HEK293T (cell line): ENCODE measurements at regions not wholly inside any gene's neighbourhood (a gene's known extent, or its start where the extent isn't known, plus 50 kb on each side); places are given as distances from the start of the nearest gene placed in this dataset.

Experiments
- CTCF ChIA-PET: fragments of 350-600 bp; formaldehyde crosslinking; extraction: SDS; loops from one replicate; lab custom pipeline; 2021; ENCODE audit warnings: antibody characterized with exemption, inconsistent platforms; lab: Yijun Ruan, JAX
- POLR2A ChIA-PET: fragments of 350-600 bp; formaldehyde crosslinking; extraction: SDS; loops from one replicate; lab custom pipeline; 2020; ENCODE audit warnings: antibody characterized with exemption, inconsistent platforms; lab: Yijun Ruan, JAX
- DNase-seq: peaks from one replicate; pipeline ENCODE4 v3.0.0; 2012; ENCODE audit warnings: mixed read lengths; ENCODE audit errors: extremely low spot score
- ARNT ChIP-seq: fragments of 450-650 bp; IDR thresholded peaks from 2 replicates; pipeline ENCODE4 v1.6.1; 2017; ENCODE audit warnings: mild to moderate bottlenecking
- BHLHE40 ChIP-seq: fragments of 450-650 bp; IDR thresholded peaks from 2 replicates; pipeline ENCODE4 v1.6.1; 2016; ENCODE audit warnings: mild to moderate bottlenecking, moderate library complexity, borderline replicate concordance
- CTBP1 ChIP-seq: fragments of 450-650 bp; IDR thresholded peaks from 2 replicates; pipeline ENCODE4 v1.6.1; 2016; ENCODE audit warnings: borderline replicate concordance
- ELF4 ChIP-seq: fragments of 450-650 bp; IDR thresholded peaks from 2 replicates; pipeline ENCODE4 v1.6.1; 2017; ENCODE audit warnings: antibody characterized with exemption
- FOXA1 ChIP-seq: fragments of 450-650 bp; IDR thresholded peaks from 2 replicates; pipeline ENCODE4 v1.6.1; 2016; ENCODE audit warnings: mild to moderate bottlenecking
- FOXM1 ChIP-seq: fragments of 450-650 bp; IDR thresholded peaks from 2 replicates; pipeline ENCODE4 v1.6.1; 2017; ENCODE audit warnings: mild to moderate bottlenecking, borderline replicate concordance
- HDGF ChIP-seq: fragments of 450-650 bp; IDR thresholded peaks from 2 replicates; pipeline ENCODE4 v1.6.1; 2017; ENCODE audit warnings: antibody characterized with exemption, borderline replicate concordance
- L3MBTL2 ChIP-seq: fragments of 450-650 bp; conservative IDR thresholded peaks from 2 replicates; pipeline ENCODE4 v1.6.1; 2016; ENCODE audit warnings: mild to moderate bottlenecking
- LEF1 ChIP-seq: fragments of 450-650 bp; IDR thresholded peaks from 2 replicates; pipeline ENCODE4 v1.6.1; 2017; ENCODE audit warnings: mild to moderate bottlenecking, borderline replicate concordance
- NFRKB ChIP-seq: fragments of 450-650 bp; IDR thresholded peaks from 2 replicates; pipeline ENCODE4 v1.6.1; 2016; ENCODE audit warnings: mild to moderate bottlenecking, moderate library complexity
- SP1 ChIP-seq: fragments of 450-650 bp; IDR thresholded peaks from 2 replicates; pipeline ENCODE4 v1.6.1; 2017
- SUZ12 ChIP-seq: fragments of 450-650 bp; IDR thresholded peaks from 2 replicates; pipeline ENCODE4 v1.6.1; 2016; ENCODE audit warnings: mild to moderate bottlenecking
- TARDBP ChIP-seq: fragments of 450-650 bp; IDR thresholded peaks from 2 replicates; pipeline ENCODE4 v1.6.1; 2016
- ZNF384 ChIP-seq: fragments of 450-650 bp; IDR thresholded peaks from 2 replicates; pipeline ENCODE4 v1.6.1; 2016
- TF ChIP-seq, protein P1 (sequence below): fragments of 450-650 bp; IDR thresholded peaks from 2 replicates; pipeline ENCODE4 v1.6.1; 2016

DNA sequence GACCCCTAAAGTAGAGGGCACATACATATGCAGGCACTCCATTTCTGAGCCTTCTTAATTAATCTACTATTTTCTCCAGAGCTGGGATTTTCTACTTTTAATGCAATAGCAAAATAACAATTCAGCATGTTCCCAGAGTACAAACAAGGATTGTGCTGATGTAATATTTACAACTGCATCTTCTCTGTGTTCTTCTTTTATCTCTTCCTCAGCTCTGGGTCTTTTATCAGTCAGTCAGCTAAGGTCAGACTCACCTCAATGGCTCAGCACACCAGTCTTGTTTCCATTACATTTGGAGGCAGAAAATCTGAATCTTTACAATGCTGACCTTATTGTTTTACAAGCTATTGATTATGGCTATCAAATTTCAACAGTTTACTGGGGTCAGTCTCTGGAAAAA is 323.3 kb upstream of the NR5A2 start:
- CTCF ChIA-PET = no interaction called here
- DNase-seq = no peak
- TF ChIP-seq ARNT (no peak), ZNF384 (no peak)
- POLR2A ChIA-PET = no interaction called here

DNA sequence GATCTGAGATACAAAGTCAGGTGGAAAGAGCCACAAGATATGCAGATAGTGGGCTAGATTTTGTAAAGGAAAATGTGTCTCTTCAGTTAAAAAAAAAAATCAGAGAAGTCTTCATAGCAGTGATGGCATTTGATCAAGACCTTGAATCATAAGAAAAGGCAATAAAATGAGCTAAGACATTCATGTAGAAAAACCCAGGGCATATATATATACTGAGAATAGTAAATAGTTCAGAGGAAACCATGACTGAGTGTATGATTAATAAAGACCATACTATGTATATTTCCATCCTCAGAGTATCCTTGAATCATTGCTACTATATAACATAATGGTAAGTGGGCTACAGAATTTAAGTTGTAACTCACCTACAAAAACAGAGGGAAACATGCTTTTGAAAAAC is 321.7 kb upstream of the NR5A2 start:
- POLR2A ChIA-PET = no interaction called here
- TF ChIP-seq FOXA1 = no peak
- TF ChIP-seq CTBP1 = no peak
- TF ChIP-seq NFRKB = no peak
- no peak for TF ChIP-seq LEF1
- no peak for TF ChIP-seq HDGF
- TF ChIP-seq L3MBTL2 = no peak
- TF ChIP-seq ARNT = no peak
- no peak for TF ChIP-seq ELF4
- no peak for DNase-seq
- CTCF ChIA-PET = no interaction called here

DNA sequence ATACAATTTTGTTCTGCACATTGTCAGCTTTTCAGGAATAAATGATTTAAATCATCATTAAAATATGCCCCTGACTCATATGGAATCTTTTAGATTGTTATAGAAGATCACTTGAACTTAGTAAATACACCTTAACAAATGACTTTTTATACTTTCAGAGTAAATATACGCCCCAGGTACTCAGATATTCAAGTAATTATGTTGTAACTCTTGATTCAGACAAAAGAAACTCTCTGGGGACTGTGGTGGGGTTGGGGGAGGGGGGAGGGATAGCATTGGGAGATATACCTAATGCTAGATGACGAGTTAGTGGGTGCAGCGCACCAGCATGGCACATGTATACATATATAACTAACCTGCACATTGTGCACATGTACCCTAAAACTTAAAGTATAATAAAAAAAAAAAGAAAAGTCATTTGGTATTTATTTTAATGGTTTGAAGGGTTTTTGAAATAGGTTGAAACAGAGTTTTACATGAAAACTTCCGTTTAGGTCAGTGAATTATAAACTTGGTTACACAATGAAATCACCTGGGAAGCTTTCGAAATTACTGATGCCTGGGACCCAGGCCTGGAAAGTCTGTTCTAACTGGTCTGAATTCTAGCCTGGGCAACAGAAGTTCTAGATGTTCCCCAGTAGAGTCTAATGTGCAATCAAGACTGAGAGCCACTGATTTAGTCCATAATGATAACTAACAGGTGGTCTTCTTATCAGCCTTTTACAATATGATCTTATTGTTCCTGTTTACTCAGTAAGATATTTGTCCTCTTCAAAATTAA is 320.5 kb upstream of the NR5A2 start:
- POLR2A ChIA-PET = no interaction called here
- no peak for DNase-seq
- CTCF ChIA-PET = no interaction called here
- TF ChIP-seq ELF4 = no peak
- no peak for TF ChIP-seq TARDBP
- no peak for TF ChIP-seq ZNF384
- no peak for TF ChIP-seq SP1
- TF ChIP-seq, protein P1, sequence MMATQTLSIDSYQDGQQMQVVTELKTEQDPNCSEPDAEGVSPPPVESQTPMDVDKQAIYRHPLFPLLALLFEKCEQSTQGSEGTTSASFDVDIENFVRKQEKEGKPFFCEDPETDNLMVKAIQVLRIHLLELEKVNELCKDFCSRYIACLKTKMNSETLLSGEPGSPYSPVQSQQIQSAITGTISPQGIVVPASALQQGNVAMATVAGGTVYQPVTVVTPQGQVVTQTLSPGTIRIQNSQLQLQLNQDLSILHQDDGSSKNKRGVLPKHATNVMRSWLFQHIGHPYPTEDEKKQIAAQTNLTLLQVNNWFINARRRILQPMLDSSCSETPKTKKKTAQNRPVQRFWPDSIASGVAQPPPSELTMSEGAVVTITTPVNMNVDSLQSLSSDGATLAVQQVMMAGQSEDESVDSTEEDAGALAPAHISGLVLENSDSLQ = no peak
- no peak for TF ChIP-seq LEF1
- no peak for TF ChIP-seq SUZ12
- no peak for TF ChIP-seq NFRKB

DNA sequence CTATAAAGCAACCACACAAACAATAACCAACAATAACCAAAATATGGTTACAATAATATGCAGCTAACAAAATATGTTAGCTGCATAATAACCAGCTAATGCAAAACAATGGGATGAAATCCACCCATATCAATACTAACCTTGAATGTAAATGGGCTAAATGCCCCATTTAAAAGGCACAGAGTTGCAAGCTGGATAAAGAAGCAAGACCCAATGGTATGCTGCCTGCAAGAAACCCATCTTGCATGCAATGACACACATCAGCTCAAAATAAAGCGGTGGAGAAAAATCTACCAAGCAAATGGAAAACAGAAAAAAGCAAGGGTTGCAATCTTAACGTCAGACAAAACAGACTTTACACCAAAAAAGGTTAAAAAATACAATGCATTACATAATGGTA is 316.5 kb upstream of the NR5A2 start:
- no peak for DNase-seq
- TF ChIP-seq, protein P1 = no peak
- TF ChIP-seq BHLHE40 = no peak
- no peak for TF ChIP-seq ZNF384
- TF ChIP-seq TARDBP = no peak
- no peak for TF ChIP-seq CTBP1
- TF ChIP-seq FOXA1 = no peak
- TF ChIP-seq SP1 = no peak
- no peak for TF ChIP-seq NFRKB
- TF ChIP-seq LEF1 = no peak
- TF ChIP-seq ELF4 = no peak
- TF ChIP-seq SUZ12 = no peak
- no peak for TF ChIP-seq HDGF
- no peak for TF ChIP-seq L3MBTL2
- CTCF ChIA-PET = no interaction called here
- POLR2A ChIA-PET = no interaction called here

DNA sequence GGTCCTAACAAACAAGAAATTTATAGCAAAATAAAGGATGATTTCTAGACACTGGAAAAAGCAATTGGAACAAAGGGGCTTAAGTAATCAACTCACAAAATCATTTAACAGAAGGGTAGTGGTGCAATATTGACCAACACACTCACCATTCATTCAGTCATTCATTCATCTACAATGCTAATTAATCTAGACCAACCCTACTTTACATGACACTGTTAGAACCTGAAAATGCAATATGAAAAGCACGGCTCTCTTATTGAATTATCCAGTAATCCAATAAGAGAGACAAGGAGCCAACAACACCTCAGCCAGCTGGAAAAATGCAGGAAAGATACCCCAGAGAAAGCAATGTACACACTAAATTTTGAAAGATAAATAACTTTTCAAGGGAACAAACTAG is 310.8 kb upstream of the NR5A2 start:
- CTCF ChIA-PET = no interaction called here
- TF ChIP-seq TARDBP (no peak), SUZ12 (no peak), ARNT (no peak), ZNF384 (no peak), L3MBTL2 (no peak), NFRKB (no peak), FOXA1 (no peak), CTBP1 (no peak), HDGF (no peak), SP1 (no peak), FOXM1 (no peak), BHLHE40 (no peak)
- TF ChIP-seq, protein P1 = no peak
- POLR2A ChIA-PET = no interaction called here
- DNase-seq = no peak

DNA sequence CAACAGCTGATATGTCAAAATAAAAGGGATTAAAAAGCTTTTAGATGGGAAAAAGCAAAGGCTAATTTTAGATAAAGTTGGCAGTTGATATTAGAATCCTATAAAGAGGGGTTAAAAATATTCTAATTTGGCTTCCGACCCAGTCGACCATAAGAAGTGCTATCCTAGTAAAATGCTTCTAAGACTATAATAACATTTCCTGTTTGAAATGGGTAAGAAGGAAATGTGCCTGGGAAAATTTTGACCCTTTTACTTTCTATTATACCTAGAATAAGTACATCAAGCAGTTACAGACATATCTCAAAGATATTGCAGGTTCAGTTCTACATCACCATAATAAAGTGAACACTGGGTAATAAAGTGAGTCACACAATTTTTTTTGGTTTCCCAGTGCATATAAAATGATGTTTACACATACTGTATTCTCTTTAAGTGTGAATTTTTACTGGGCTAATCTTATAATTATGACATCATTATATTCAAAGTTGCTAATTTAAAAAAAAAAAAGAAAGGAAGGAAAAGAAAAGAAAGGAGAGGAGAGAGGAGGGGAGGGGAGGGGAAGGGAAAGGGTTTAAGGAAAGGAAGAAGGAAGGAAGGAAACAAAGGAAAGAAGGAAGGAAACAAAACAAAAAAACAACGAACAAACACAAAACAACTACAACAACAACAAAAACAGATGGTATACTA is 308.2 kb upstream of the NR5A2 start:
- TF ChIP-seq ZNF384 = no peak
- TF ChIP-seq L3MBTL2 = no peak
- no peak for TF ChIP-seq LEF1
- no peak for TF ChIP-seq NFRKB
- no peak for TF ChIP-seq CTBP1
- no peak for TF ChIP-seq FOXM1
- DNase-seq = no peak
- ChIA-PET CTCF (interaction anchor here (0.7 kb wide), 1 partner anchor 110 kb away, joined by 4 read pairs; no protein-coding TSS in a partner anchor), POLR2A (no interaction called here)
